ENCODE measurements at regions not wholly inside any gene's neighbourhood (a gene's known extent, or its start where the extent isn't known, plus 50 kb on each side); places are given as distances from the start of the nearest gene placed in this dataset.

DNA sequence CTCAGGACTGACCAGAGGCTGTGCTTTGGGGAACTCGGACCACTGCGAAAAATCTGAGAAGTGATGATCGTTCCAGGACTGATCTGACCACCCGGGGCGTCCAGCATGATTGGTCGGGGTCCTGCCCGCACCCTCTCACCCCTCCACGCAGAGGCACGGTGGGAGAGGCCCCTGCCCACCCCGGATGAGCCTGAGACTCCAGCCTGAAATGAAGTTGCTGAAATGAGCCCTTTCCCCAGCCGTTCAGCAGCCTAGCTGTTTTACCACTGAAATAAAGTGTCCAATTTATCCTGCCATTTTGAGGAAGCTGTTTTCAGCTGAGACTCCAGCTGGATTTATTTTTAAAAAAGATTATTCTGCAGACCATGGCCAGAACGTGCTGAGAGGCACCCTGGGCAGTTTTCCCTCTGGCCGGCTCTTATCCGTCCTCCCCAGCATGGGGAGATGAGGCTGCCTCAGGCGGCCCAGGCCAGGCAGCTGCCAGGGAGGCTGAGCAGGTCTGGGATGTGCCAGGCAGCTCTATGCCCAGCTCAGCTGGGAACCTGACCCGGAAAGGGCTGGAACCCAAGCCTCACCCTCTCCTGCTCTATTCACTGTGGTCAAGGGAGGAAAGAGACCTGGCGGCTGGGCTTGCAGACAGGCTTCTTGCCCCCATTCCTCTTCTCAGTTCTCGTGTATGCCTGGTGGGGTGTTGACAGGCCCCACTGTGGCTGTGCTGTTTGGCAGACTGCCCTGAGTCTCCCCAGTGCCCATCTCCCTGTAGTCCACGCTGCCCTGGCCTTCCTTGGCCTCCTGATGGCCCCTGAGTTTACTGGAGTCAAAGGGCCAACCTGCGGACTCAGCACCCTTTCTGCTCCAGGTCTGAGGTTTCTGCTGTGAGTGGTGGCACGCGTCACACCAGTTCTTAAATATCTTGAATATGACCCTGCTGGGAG, 161.0 kb upstream of the B3GAT1 start:
- Histone ChIP-seq H3K9me3 (ENCODE audit: insufficient read depth, low read length) (no peaks in the 10 kb centered on the region), H3K4me2 (ENCODE audit: low read length) (no peak overlapping the region), H2AFZ (ENCODE audit: low read depth, low read length) (no peak overlapping the region), H3K79me2 (ENCODE audit: low read length) (no peaks in the 10 kb centered on the region), H3K9ac (ENCODE audit: low read length) (no peak overlapping the region), H4K20me1 (ENCODE audit: insufficient read depth, low read length) (no peaks in the 10 kb centered on the region), H3K27me3 (ENCODE audit: low read depth, low read length) (no peaks in the 10 kb centered on the region), H3K4me1 (ENCODE audit: low read length) (no peaks in the 10 kb centered on the region), H3K4me3 (ENCODE audit: low read length) (no peak overlapping the region), H3K36me3 (replicated peaks; ENCODE audit: low read depth, low read length) (no peaks in the 10 kb centered on the region), H3K27ac (ENCODE audit: low read length) (no peak overlapping the region)
- TF ChIP-seq, protein P1, sequence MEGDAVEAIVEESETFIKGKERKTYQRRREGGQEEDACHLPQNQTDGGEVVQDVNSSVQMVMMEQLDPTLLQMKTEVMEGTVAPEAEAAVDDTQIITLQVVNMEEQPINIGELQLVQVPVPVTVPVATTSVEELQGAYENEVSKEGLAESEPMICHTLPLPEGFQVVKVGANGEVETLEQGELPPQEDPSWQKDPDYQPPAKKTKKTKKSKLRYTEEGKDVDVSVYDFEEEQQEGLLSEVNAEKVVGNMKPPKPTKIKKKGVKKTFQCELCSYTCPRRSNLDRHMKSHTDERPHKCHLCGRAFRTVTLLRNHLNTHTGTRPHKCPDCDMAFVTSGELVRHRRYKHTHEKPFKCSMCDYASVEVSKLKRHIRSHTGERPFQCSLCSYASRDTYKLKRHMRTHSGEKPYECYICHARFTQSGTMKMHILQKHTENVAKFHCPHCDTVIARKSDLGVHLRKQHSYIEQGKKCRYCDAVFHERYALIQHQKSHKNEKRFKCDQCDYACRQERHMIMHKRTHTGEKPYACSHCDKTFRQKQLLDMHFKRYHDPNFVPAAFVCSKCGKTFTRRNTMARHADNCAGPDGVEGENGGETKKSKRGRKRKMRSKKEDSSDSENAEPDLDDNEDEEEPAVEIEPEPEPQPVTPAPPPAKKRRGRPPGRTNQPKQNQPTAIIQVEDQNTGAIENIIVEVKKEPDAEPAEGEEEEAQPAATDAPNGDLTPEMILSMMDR (IDR thresholded peaks at IDR 0.05; ENCODE audit: low read depth, low read length) = no peak
- TF ChIP-seq EZH2phosphoT487 (IDR thresholded peaks at IDR 0.05; ENCODE audit: low read depth) = no peak

DNA sequence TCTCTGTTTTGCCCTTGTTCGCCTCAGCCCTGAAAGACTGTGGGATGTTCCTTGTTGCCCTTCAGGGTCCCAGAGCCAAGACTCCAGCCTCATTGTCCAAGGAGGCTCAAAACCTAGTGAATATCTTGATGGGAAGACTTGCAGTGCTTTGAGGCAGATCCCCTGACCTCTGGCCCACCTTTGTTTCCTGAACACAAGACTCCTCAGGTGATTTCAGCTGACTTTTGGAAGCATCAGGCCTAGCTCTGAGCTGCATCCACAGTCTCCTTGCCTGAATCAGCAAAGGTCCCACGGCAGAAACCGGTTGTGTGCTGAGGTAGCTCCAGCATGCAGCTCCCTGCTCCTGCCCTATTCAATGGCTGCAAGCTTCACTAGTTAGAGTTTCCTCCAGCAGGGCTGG, 159.3 kb upstream of the B3GAT1 start:
- no peaks in the 10 kb centered on the region for H3K4me1 ChIP-seq (ENCODE audit: low read length)
- H3K79me2 ChIP-seq (ENCODE audit: low read length) = no peaks in the 10 kb centered on the region
- TF ChIP-seq, protein P1 (IDR thresholded peaks at IDR 0.05; ENCODE audit: low read depth, low read length) = no peak
- no peak for TF ChIP-seq EZH2phosphoT487 (IDR thresholded peaks at IDR 0.05; ENCODE audit: low read depth)
- no peaks in the 10 kb centered on the region for H3K9me3 ChIP-seq (ENCODE audit: insufficient read depth, low read length)
- no peak overlapping the region for H3K27ac ChIP-seq (ENCODE audit: low read length)
- H3K4me2 ChIP-seq (ENCODE audit: low read length) = no peak overlapping the region
- H2AFZ ChIP-seq (ENCODE audit: low read depth, low read length) = no peak overlapping the region
- H3K4me3 ChIP-seq (ENCODE audit: low read length) = no peak overlapping the region
- no peaks in the 10 kb centered on the region for H4K20me1 ChIP-seq (ENCODE audit: insufficient read depth, low read length)
- H3K27me3 ChIP-seq (ENCODE audit: low read depth, low read length) = no peaks in the 10 kb centered on the region
- no peaks in the 10 kb centered on the region for H3K36me3 ChIP-seq (replicated peaks; ENCODE audit: low read depth, low read length)
- no peak overlapping the region for H3K9ac ChIP-seq (ENCODE audit: low read length)

DNA sequence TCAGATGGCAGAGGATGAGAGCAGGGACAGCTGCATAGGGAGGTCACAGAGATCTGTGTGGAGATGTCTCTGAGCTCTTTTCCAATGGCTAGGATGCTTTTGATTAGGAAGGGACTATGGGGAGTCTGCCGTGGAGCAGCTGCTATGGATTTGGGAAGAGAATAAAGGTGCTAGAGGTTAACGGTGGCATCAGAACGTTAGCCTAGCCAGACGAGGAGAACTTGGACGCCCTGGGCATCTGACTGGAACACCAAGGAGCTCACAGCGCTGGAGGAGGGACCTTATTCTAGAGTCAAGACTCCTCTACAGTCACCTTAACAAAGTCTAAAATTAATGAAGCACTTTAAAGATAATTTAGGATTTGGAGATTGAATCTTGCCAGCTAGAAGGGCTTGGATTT, 157.2 kb upstream of the B3GAT1 start:
- Histone ChIP-seq H3K27me3 (ENCODE audit: low read depth, low read length) (no peaks in the 10 kb centered on the region), H2AFZ (ENCODE audit: low read depth, low read length) (no peak overlapping the region), H3K4me3 (ENCODE audit: low read length) (no peak overlapping the region), H3K4me1 (ENCODE audit: low read length) (no peaks in the 10 kb centered on the region), H3K36me3 (replicated peaks; ENCODE audit: low read depth, low read length) (no peaks in the 10 kb centered on the region), H3K27ac (ENCODE audit: low read length) (no peak overlapping the region), H4K20me1 (ENCODE audit: insufficient read depth, low read length) (no peaks in the 10 kb centered on the region), H3K79me2 (ENCODE audit: low read length) (no peaks in the 10 kb centered on the region), H3K9ac (ENCODE audit: low read length) (no peak overlapping the region), H3K9me3 (ENCODE audit: insufficient read depth, low read length) (no peaks in the 10 kb centered on the region), H3K4me2 (ENCODE audit: low read length) (no peak overlapping the region)
- no peak for TF ChIP-seq EZH2phosphoT487 (IDR thresholded peaks at IDR 0.05; ENCODE audit: low read depth)
- TF ChIP-seq, protein P1 (IDR thresholded peaks at IDR 0.05; ENCODE audit: low read depth, low read length) = no peak

DNA sequence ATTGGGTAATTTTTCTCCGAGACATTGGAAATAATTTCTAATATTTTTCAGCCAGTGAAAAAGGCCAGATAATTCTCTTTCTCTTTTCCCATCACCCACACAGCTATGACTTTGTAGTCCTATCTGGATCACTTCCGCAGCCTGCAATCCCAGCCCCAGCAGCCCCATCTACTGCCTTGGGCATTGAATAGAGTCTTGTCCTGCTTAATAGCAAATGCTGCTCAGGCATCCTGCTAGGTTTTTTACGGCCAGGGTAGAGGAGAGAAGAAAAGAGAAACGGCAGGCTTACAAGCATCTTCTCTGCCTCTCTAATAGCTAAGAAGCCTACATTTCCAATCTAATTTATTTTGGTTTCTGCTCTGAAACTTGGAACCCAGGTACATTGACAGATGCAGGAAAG, 154.3 kb upstream of the B3GAT1 start:
- Histone ChIP-seq H3K4me2 (ENCODE audit: low read length) (no peak overlapping the region), H2AFZ (ENCODE audit: low read depth, low read length) (no peak overlapping the region), H3K27me3 (ENCODE audit: low read depth, low read length) (0 out of 2 replicates have a peak, but pooled peaks cover 1% of the 10 kb centered on the region), H3K4me1 (ENCODE audit: low read length) (no peaks in the 10 kb centered on the region), H3K36me3 (replicated peaks; ENCODE audit: low read depth, low read length) (no peaks in the 10 kb centered on the region), H3K79me2 (ENCODE audit: low read length) (no peaks in the 10 kb centered on the region), H3K9ac (ENCODE audit: low read length) (no peak overlapping the region), H4K20me1 (ENCODE audit: insufficient read depth, low read length) (no peaks in the 10 kb centered on the region), H3K9me3 (ENCODE audit: insufficient read depth, low read length) (no peaks in the 10 kb centered on the region), H3K4me3 (ENCODE audit: low read length) (no peak overlapping the region), H3K27ac (ENCODE audit: low read length) (no peak overlapping the region)
- no peak for TF ChIP-seq EZH2phosphoT487 (IDR thresholded peaks at IDR 0.05; ENCODE audit: low read depth)
